ENCODE measurements at regions not wholly inside any gene's neighbourhood (a gene's known extent, or its start where the extent isn't known, plus 50 kb on each side); places are given as distances from the start of the nearest gene placed in this dataset.
"Not testable (repeated sequence)": the region's sequence is repeated elsewhere in the genome, so short reads cannot be mapped to it uniquely, and the experiment has no call there.

DNA sequence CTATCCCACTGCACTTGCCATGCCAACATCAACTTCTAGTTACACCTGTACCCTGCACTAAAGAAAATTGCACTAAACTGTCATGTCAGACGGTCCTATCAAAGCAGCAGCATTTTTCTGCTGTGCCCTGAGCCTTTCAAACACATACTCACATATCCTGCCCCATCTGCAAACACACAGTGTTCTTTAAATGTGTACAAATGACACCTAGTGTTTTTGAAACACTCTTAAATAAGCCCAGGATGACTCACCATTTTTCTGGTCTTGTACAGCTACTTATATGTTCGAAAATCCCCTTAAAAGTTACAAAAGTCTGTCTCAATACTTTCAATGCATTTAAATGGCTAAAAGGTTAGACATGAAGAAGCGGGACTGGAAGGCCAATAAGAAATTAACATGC is 346.7 kb upstream of the PPARGC1A start:
- no peak for DNase-seq

DNA sequence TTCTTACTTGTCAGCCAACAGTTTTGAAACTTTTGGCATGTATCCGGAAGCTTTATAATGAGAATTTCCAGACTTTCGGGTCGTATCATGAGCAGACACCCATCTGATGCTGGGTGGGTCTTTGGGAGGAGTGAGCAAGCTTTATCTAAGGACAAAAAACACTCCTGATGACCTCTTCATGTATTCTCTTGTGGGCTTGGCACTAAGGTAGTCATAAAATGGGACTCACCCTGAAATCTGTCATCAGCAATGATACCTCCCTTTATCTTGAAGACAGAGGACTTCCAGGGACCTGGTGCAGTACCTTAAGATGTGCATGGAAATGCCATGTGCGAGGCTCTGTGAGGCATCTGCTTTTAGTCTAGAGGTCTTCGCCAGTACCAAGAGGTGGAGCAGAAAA is 346.3 kb upstream of the PPARGC1A start:
- no peak for DNase-seq

DNA sequence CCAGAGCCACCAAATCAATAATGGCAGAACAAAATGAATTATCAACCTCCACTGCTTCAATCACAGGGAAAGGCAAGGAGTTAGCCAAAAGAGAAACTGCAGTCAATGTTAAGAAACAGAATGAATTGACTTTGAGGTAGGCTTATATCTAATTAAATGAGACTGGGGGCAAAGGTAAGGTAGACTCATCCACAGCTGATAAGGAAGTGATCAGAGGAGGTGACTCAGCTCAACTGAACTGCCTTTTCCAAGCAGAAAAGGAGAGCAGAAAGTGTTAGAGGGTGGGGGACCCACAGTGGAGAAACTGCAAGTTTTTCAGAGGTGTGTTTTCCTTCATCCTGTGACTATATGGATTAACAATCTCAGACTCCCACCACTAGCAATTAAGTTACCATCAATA is 345.8 kb upstream of the PPARGC1A start:
- no peak for DNase-seq

DNA sequence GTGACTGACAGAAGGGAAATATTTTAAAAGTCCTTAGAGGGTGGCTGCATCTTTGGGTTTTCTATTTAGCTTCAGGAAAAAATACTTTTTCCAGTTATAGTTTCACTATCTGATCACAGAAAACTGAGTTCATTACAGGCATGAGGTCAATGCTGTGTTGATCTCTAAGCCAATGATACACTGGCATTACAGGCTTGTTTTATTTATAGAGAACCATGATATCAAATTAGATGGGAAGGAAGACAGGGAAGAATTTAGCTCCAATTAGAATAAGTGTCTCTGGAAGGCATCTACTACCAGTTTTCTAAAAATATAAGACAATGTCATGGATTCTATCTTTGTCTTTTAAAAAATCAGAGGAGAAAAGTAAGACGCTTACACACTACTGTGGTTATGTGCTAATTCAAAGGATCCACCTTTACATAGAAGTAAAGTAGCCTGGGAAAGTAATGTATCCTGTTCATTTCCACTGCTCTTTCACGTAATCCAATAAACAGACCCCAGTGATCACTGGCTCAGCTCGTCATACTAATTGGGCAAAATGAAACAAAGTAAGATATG is 344.5 kb upstream of the PPARGC1A start:
- no peak for DNase-seq

DNA sequence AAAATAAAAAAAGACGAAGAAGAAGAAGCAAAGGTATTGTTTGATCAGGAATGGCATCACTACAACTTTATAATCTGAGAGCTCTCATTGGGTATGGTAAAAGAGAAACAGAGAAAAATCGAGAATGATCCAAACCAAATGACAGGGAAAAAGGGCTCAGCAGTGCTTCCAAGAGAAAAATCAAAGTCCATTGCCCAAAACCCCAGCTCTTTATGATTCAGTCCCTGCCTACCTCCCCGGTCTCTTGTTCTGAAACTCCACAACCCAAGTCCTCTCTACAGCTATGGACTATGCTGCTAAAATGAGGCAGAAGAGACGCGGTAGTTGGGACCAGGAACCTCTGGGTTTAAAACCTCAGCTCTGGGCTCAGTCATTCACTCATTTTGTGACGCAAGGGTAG is 341.1 kb upstream of the PPARGC1A start:
- DNase-seq: no peak

DNA sequence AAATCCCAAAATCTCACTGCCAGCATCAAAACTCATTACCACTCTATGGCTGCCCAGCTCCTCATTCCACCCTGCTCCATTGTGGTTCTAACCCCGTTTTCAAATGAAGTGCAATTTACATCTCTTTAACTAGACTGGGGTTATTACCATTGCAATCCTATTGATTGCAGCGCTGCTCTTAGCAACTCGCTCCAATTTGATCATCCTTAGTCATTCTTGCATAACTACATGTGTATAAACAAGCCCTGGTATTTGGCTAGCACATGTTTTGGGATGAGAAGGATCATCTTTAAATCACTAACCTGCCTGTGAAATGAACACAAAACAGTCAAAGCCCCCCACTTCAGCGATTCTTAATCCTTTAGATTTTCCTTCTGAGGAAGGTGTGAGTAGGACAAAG is 340.1 kb upstream of the PPARGC1A start:
- DNase-seq: no peak

DNA sequence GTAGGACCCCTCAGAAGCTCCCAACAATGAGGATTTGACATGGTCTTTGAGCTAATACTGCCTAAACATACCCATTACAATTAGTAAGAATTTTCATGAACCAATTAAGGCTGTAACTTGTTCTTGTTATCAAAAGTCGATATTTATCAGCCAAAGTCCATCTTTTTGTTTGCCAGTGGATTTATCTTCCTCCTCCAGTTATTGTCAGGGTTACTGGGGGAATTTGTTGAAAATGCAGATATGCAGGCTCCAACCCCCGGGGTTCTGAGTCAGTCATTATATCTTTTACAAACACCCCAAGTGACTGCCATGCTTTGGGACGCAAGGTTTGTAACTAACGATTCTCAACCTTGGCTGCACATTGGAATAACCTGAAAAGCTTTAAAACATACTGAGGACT is 338.8 kb upstream of the PPARGC1A start:
- no peak for DNase-seq

DNA sequence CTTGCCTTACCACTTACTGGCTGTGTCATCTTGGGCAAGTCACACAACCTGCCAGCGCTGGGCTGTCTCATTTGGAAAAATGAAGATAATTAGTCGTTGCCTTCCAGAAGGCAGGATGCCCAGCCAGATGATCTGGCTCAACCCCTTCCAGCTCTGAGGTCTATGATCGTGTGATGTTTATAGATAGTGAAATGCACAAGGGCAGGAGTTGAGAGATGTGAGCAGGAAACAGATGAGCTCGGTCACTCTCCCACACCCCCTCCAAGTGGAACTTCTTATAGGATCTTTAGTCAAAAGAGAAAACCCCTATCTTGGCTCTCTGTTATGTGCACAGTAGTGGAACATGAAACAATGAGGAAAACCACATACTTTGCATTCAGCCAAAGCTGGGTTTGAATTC is 336.8 kb upstream of the PPARGC1A start:
- DNase-seq: no peak

DNA sequence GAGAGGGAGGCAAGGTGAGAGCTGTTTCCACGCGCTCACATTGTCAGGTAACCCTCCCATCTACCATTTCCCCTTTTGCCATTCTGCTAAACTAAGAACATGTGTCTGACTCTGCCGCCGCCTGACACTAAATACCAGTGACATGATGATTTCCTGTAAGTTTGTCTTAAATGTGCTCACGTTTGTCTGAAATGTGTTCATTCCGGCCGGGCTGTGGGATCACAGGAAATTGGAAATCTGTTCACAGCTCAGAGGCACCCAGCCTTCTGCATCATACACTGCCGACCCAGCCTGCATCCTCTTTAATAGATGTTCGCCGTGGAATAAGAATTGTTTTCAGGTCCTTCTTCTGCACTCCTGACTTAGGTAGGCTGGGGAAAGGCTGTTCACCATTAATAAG is 336.2 kb upstream of the PPARGC1A start:
- DNase-seq: no peak

DNA sequence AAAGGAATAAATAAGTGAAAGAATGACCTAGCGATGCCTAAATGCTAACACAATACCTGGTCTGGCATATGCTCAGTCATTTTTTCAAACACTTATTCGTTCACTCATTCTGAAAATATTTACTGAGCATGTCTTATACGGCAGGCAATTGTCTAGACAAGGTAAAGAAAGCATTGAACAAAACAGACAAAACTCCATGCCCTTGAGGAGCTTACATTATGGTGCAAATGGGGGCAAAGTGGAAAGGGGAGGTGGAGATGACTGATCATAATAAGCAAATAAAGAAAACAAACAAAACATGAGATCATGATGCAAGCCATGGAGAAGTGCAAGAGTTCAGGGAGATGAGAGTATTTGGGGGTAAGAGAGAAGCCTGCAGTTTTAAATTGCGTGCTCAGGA is 334.6 kb upstream of the PPARGC1A start:
- no peak for DNase-seq

DNA sequence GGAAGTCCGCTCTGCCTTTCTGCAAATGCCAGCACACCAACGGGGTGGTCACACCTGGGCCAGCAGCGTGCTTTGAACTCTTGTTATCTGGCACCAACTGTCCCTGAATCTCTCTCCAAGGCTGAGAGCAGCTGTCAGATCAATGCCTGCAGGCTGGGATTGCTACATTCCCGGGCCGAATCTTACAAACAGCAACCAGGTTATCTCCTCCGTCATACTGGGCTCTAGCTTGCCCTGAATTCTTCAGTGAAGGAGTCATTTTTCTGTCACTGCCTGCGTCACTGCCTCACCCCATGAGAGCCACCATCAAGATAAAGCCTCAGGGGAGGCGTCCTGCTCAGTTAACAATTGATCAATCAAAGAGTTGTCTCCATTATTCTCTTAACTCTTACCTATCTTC is 329.4 kb upstream of the PPARGC1A start:
- no peak for DNase-seq

DNA sequence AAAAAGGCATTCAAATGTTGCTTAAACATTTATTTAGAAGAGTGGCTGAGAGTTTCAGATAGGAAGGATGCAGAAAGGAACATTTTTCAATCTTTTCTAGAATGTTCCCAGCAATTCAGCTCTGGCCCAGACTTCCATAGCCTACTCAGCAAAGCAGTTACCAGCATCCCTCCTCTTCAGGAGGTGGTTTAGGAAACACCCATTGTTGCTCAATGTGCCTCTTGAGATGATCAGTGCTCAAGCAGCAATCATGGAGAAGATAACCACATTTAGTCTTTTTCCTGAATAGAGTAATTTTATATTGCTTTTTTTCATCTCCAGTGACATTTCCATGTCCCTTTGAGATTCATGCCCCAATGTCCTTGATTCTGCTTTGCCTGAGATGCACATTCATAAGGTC is 328.7 kb upstream of the PPARGC1A start:
- no peak for DNase-seq

DNA sequence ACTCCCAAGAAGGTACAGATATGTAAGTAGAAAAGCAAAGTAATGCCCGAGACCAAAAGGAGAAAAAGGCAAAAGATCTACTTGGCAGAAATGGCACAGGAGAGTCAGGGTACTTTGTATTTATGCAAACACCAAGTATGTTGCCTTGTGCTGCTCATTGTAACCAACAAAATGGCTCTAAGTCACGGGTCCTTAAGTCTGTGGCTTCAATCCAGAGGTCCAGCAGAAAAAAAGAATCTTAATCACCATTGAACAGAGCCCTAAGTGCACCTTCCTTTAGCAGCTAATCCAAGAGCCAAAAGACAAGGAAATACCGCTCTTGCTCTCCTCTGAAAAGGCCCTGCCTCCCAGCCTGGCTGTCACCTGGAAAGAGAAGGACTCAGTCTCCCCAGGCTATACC is 324.9 kb upstream of the PPARGC1A start:
- DNase-seq: no peak

DNA sequence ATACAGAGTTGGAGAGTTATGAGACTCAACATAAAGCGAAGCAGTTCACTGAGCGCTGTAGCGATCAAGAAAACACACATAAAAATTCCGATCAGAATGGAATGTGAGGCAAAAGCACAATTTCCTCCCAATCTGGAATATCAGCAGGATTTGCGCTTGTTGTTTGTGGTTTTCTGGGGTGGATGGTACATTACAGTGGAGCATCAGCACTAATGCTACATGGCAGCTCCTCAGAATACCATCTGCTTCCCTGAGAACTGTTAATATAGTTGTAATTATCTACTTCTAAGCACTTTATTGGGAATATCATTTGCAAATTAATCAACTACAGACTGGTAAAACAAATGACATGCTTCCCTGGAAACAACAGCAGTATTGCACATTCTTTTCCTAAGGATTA is 324.1 kb upstream of the PPARGC1A start:
- no peak for DNase-seq

DNA sequence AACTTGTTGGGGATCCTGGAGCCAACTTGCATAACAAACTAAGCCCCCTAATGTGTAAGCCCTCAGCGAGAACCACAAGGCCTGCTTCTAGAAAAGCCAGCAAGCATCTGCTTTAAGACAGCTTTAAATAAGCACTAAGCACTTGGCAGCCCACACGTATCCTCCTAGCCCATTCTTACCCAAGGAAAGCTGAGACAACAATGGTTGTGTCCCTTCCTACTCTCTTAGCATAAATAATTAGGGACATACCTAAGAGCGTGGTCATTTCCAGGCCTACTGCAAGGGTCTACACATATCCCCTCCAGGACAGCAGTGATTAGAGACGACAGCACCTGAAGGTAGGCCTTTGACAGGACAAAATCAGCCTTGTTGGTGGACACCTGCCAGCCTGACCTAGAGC is 322.8 kb upstream of the PPARGC1A start:
- no peak for DNase-seq

DNA sequence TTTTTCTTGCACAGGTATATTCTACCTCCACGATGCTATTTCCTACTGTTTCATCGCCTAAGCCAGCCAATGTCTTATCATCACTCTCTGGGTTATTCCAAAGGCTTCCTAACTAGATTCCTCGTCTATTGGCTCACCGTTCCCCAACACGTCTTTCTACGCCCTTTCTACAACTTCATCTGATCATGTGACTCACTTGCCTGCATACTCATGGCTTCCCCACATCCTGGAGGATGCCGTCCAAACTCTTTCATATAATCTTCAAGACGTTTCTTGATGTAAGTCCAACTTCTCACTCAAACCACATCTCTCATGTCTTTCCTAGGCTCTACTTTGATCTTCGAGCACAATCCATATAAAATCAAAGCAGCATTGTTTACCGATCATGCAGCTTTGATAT is 322.0 kb upstream of the PPARGC1A start:
- DNase-seq: no peak

DNA sequence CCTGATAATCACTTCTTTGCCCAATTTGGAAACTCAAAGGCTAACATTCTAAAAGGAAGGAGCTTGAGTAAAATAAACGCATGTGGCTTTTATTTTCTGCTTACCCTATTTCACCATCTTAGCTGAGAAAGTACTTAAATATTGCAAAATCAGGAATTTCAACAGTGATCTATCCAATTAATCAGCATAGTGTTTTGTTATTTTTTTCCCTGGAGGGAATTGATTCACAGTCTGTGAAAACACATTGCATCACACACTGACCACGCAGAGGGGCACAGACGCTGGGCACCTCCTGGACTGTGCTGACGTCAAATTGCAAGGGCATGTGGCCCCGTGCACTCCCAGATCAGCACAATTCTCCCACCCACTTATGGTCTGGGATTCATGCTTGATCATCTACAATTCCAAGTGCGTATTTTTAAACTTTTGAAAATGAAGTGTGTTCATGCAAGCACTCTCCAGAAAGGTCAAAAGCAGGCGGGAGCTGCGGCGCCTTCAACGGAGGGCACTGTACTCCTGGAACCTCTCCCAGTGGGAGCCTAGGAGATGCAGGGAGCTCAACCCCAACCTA is 320.6 kb upstream of the PPARGC1A start:
- no peak for DNase-seq

DNA sequence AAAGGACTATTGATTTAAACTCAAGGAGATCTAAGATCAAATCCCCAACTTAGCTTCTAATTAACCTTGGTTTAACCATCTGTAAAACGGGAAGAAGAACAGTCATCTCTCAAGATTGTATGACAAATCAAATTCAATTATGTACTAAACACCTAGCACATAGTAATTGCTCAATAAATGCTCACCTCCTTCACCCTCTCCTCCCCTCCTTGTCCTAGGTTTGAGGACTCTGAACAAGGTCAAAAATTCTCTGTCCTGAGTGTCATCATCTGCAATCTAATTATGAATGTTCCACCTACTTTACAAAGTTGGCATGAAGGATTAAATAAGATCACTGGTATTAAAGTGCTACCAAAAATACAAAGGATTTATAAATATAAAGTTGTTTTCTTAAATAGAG is 320.1 kb upstream of the PPARGC1A start:
- DNase-seq: no peak

DNA sequence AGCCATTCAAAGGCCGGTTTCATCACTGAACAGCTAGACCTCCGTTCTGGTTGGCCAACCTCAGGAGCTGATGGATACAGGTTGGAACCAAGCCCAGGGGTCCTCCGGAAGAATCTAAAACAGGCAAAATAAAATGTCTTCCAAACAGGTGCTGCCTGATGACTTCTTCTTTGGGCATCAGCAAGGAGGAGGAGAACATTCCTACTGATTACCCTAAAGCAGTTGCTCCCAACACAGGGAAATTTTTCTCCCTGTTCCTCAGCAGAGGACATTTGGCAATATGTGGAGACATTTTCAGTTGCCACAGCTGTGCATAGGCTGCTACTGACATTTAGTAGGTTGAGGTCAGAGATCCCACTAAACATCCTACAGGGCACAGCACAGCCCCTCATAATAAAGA is 319.3 kb upstream of the PPARGC1A start:
- no peak for DNase-seq

DNA sequence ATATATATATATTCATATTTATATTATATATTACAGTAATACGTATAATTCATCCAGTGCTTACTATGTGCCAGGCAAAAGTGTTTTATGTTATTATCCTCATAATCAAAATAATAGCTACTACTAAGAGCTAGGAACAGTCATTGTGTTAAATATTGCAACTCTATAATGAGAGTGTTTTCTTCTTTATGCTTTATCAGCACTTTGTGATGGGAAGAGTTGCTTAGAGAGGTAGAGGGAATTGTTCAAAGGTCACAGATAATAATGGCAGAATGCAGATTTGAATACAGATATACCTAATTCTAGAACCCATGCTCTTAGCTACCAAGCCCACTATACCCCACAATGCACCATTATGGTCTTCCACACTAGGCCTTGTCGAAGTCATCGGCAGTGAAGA is 318.8 kb upstream of the PPARGC1A start:
- no peak for DNase-seq

DNA sequence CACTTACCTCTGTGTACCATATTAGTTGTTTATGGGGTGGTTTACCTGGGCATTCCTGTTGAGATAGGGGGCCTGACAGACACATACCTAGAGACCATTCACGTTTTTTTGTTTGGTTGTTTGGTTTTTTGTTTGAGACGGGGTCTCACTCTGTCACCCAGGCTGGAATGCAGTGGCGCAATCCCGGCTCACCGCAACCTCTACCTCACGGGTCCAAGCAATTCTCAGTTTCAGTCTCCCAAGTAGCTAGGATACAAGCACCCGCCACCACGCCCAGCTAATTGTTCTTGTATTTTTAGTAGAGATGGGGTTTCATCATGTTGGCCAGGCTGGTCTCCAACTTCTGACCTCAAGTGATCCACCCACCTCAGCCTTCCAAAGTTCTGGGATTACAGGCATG is 314.9 kb upstream of the PPARGC1A start:
- DNase-seq: not testable (repeated sequence)

DNA sequence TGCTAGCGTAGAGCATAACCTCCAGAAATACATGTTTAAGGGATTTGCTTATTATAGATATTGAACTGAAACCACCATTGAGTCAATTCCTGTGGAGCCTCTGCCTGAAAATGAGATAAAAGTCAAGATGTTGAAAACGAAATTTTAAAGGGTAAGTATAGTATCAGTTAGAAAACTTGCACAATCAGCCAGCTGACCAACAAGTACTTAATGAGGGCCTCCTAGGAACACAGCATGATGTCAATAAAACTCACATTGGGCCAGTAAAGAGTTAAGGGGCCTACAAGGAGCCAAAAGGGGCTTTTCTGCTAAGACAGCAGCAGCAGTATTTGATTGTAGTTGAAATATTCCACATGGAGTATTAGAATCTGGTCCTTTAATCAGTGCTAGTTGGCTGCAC is 314.1 kb upstream of the PPARGC1A start:
- no peak for DNase-seq

DNA sequence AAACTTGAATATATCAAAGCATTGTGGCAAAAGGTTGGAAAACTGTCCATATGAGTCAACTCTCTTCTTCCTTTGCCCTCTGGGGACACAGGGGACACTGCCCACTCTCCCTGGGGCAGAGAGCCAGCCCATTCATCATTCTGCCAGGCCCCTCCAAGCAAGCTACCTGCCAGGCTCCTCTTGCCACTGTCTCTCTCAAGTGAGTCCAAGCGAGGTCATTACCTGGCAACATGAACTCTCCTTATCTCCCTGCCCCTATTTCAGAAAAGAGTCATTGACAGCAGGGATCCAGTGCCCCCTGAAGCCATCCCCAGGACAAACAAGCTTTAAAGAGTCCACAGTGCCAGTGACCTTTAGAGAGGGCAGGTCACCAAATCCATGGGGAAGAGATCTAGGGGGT is 312.7 kb upstream of the PPARGC1A start:
- no peak for DNase-seq

DNA sequence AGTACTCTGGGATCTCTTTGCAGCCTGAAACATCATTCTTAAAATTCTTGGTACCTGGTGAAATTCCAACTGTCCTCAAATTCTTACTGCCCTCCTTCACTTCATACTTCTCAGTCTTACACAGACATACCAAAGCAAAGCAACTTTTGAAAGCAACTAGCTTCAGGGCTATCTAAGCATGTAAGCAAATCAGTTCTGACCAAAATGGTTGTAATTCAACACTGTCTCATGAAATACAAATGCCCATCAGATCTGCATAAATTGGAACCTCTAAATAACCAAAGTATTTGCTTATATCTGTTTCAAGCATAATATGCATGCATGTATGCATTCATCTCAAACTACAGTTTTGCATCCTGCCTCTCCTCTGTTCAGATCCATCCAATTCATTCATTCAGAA is 308.1 kb upstream of the PPARGC1A start:
- no peak for DNase-seq

DNA sequence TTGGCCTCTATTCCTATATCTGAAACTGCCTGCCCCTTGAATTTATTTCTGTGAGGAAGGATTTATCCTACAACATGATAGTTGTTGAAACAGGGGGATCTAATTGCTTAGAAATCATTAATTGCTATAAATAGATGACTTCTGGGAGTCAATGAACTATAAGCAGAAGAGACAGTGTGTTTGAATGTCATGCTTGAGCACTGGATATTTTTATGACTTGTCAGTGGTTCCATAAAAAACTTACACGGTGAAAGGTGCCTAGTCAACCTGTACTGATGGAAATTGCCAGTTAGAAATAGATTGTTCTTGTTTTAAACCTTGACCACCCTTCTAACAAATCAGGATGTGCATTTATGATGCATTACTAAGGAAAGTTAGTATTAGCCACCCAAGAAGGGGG is 306.9 kb upstream of the PPARGC1A start:
- no peak for DNase-seq

Data from NCI-H1105 (cell line).